ENCODE measurements at regions not wholly inside any gene's neighbourhood (a gene's known extent, or its start where the extent isn't known, plus 50 kb on each side); places are given as distances from the start of the nearest gene placed in this dataset.

DNA sequence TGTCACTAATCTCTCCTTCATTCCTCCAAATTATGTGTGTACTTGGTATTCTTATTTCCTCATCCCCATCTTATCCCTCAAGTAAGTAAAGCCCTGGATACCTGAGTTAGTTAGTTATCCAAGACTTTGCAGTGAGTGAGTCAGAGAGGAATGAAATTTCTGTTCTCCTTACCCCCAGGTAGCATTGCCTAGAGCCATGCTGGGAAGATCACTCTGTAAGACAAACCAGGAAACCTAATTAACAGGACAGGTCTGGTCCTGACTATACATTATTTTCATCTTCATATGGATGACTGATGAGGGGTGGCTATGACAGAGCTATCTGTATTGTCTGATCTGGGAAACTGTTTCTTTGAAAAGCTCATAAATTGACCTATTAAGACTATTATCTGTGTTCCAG lies 55.0 kb upstream of the ITGA6 start:
- no peak for DNase-seq

GRCh38 chr2:172373076-172373475 lies 54.3 kb upstream of the ITGA6 start:
- DNase-seq, result no peak

DNA sequence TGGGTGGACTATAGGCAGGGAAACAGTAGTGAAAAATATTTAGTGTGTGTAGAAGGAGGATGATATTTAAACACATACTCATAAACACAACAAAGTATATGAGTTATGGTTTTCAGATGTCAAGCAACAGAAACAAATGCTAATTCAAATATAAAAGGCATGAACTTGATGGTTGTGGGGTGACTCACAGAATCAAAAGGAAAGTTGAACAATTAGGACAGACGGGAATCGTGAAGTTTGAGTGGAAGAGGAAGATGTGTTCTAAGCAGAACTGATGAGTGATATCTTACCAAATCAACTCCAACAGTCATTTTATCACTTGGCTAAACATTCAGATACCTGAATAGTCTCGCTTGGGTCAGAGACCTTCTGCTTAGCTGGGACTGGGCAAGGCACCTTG lies 53.6 kb upstream of the ITGA6 start:
- no peak for DNase-seq

GRCh38 chr2:172374318-172375240 lies 52.8 kb upstream of the ITGA6 start:
- no peak for DNase-seq

- no peak for DNase-seq
These were observed 52.1 kb upstream of the ITGA6 start for GRCh38 chr2:172375251-172375650.

- DNase-seq, result no peak
These were observed 51.4 kb upstream of the ITGA6 start for GRCh38 chr2:172376016-172376415.

DNA sequence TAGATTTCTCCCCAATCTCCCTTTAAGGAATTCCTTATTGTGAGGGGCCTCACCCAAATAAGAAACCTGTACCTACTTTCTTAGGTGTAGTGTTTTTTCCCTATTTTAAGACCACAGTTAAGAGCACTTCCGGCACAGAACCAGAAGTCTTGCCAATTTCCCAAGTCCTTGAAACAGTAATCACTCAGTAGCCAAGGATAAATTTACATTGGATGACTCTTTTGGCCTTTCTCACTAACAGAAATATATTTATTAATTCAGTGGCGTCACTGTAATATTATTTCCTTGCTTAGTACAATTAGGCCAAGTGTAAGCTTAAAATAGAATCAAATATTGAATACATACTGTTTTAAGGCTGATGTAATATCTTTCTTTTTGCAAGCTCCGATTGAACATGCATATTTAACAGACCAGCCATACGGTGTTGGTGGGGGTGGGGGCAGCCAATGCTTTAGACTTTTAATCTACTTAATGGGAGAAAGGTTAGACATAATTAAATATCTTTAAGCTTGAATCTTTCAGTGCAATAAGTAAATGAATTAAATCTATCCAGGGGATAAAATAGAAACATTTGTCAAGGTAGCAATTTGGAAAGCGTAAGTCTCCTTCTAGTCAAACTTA lies 50.8 kb upstream of the ITGA6 start:
- DNase-seq, result no peak

- no peak for DNase-seq
These were observed 50.0 kb upstream of the ITGA6 start for GRCh38 chr2:172377408-172377807.
